K562 (cell line): ENCODE measurements at regions not wholly inside any gene's neighbourhood (a gene's known extent, or its start where the extent isn't known, plus 50 kb on each side); places are given as distances from the start of the nearest gene placed in this dataset.

Experiments used
- ATAC-seq: fragments of 200-7000 bp; cut with Tn5 transposase; 3 replicates; pipeline ENCODE4 v1.9.1; 2020; ENCODE audit warnings: moderate library complexity
- BruUV-seq: library from RNA; stranded (reverse); fragments of 400-500 nt; replicated peaks from 2 replicates; lab custom pipeline; 2021; lab: Mats Ljungman, UMichigan
- CTCF ChIA-PET: fragments of 300-600 bp; formaldehyde crosslinking; extraction: SDS; loops from one replicate; lab custom pipeline; 2021; ENCODE audit warnings: low intra/inter-chr PET ratio; lab: Yijun Ruan, JAX
- POLR2A ChIA-PET: fragments of 300-600, 350-650 bp; sonication (Branson Sonifier 250); formaldehyde crosslinking; extraction: SDS; loops from one replicate; lab custom pipeline; 2021; ENCODE audit warnings: antibody characterized with exemption, inconsistent platforms; lab: Yijun Ruan, JAX
- DNase-seq, 4 experiments: peaks; one replicate each; pipeline versions ENCODE4 v3.0.0 to v3.0.0-alpha.2; 2011 to 2018; ENCODE audit warnings: low spot score in 3 of 4, mixed read lengths in 3 of 4; ENCODE audit errors: extremely low read depth in 1 of 4
- FAIRE-seq: peaks from 2 replicates; lab custom pipeline; 2011; peaks lifted over from hg19 to GRCh38; lab: Jason Lieb, UNC
- H2AFZ ChIP-seq: 2 replicates; pipeline ENCODE4 v1.6.0; 2011; ENCODE audit warnings: low read depth, low read length, control low read depth, inconsistent platforms
- H3K27ac ChIP-seq: fragments of 200-600 bp; 3 replicates; pipeline ENCODE4 v1.8.0; 2011; ENCODE audit warnings: low read depth, mild to moderate bottlenecking, control low read depth, inconsistent platforms, low read length, moderate library complexity, mixed read lengths; ENCODE audit errors: extremely low read depth
- H3K27me3 ChIP-seq, 2 experiments: fragments of 300-600 bp in 1 of 2; 2 replicates in 1 of 2; 3 replicates in 1 of 2; pipeline versions ENCODE4 v1.6.0 to v1.8.0; 2011; ENCODE audit warnings: inconsistent platforms in 2 of 2, low read length in 2 of 2, mild to moderate bottlenecking in 1 of 2, mixed read lengths in 1 of 2, moderate library complexity in 1 of 2; ENCODE audit not compliant: control insufficient read depth in 2 of 2, insufficient read depth in 2 of 2
- H3K36me3 ChIP-seq: fragments of 300-600 bp; 3 replicates; pipeline ENCODE4 v1.8.0; 2011; ENCODE audit warnings: mild to moderate bottlenecking, low read length, inconsistent platforms; ENCODE audit not compliant: control insufficient read depth, insufficient read depth
- H3K4me1 ChIP-seq, 2 experiments: fragments of 200-600 bp in 1 of 2; replicated peaks in 1 of 2; 2 replicates in 1 of 2; 3 replicates in 1 of 2; pipeline versions ENCODE4 v1.5.1 to v1.8.0; 2011; ENCODE audit warnings: inconsistent platforms in 2 of 2, low read length in 2 of 2, mild to moderate bottlenecking in 1 of 2, mixed read lengths in 1 of 2, moderate library complexity in 1 of 2; ENCODE audit not compliant: control insufficient read depth in 2 of 2, insufficient read depth in 2 of 2
- H3K4me2 ChIP-seq: 2 replicates; pipeline ENCODE4 v1.6.1; 2011; ENCODE audit warnings: low read length, control low read depth, inconsistent platforms, mixed read lengths; ENCODE audit not compliant: insufficient read depth
- H3K4me3 ChIP-seq: fragments of 200-600 bp; sonication (generic), shearing (Covaris generic); 2 replicates; pipeline ENCODE4 v1.5.1; 2016; ENCODE audit warnings: control low read depth, inconsistent platforms
- H3K79me2 ChIP-seq: fragments of 200-600 bp; 3 replicates; pipeline ENCODE4 v1.8.0; 2011; ENCODE audit warnings: low read length, inconsistent platforms; ENCODE audit not compliant: control insufficient read depth, insufficient read depth
- H3K9ac ChIP-seq, 2 experiments: 2 replicates each; pipeline versions ENCODE4 v1.6.0 to v1.6.1; 2011; ENCODE audit warnings: low read depth in 2 of 2, low read length in 2 of 2, control low read depth in 1 of 2, inconsistent platforms in 1 of 2, mild to moderate bottlenecking in 1 of 2, mixed read lengths in 1 of 2; ENCODE audit not compliant: insufficient read depth in 1 of 2
- H3K9me1 ChIP-seq: one replicate; pipeline ENCODE4 v1.6.0; 2011; ENCODE audit warnings: inconsistent platforms, mild to moderate bottlenecking, low read length, moderate library complexity; ENCODE audit not compliant: control insufficient read depth, insufficient read depth
- H3K9me3 ChIP-seq: replicated peaks from 2 replicates; pipeline ENCODE4 v1.5.1; 2011; ENCODE audit warnings: low read depth, low read length, inconsistent platforms; ENCODE audit not compliant: control insufficient read depth, insufficient read depth
- H4K20me1 ChIP-seq: replicated peaks from 2 replicates; pipeline ENCODE4 v1.6.1; 2011; ENCODE audit warnings: low read length, inconsistent platforms, mixed read lengths; ENCODE audit not compliant: control insufficient read depth, insufficient read depth
- CC2D1A ChIP-seq: fragments of 450-650 bp; IDR thresholded peaks from 2 replicates; pipeline ENCODE4 v1.6.1; 2017; ENCODE audit warnings: mild to moderate bottlenecking
- CLOCK ChIP-seq: fragments of 250-450 bp; sonication (Bioruptor Pico); IDR thresholded peaks from 2 replicates; pipeline ENCODE4 v1.4.0; 2020; ENCODE audit warnings: mild to moderate bottlenecking, moderate library complexity, borderline replicate concordance
- FOXJ3 ChIP-seq: sonication (generic); formaldehyde crosslinking; IDR thresholded peaks from 2 replicates; pipeline ENCODE4 v1.4.0; 2020; ENCODE audit warnings: mild to moderate bottlenecking, missing genetic modification reagents
- ILK ChIP-seq: fragments of 450-650 bp; IDR thresholded peaks from 2 replicates; pipeline ENCODE4 v1.6.1; 2016; ENCODE audit warnings: missing genetic modification characterization, low read depth, mild to moderate bottlenecking, missing compliant biosample characterization, moderate library complexity, borderline replicate concordance
- MCM3 ChIP-seq: fragments of 450-650 bp; IDR thresholded peaks from 2 replicates; pipeline ENCODE4 v1.6.1; 2016
- NFYB ChIP-seq: IDR thresholded peaks from 2 replicates; pipeline ENCODE4 v1.6.1; 2011; ENCODE audit warnings: mild to moderate bottlenecking, moderate library complexity; ENCODE audit not compliant: insufficient read length; ENCODE audit errors: extremely low read depth
- POLR2B ChIP-seq: fragments of 450-650 bp; IDR thresholded peaks from 2 replicates; pipeline ENCODE4 v1.6.1; 2018; ENCODE audit warnings: low read depth; ENCODE audit not compliant: partially characterized antibody
- POU5F1 ChIP-seq: fragments of 150-350 bp; IDR thresholded peaks from 2 replicates; pipeline ENCODE4 v1.6.1; 2014; ENCODE audit warnings: borderline replicate concordance, low read length, low read depth, mild to moderate bottlenecking; ENCODE audit not compliant: partially characterized antibody
- ZNF124 ChIP-seq: sonication (generic); formaldehyde crosslinking; IDR thresholded peaks from 2 replicates; pipeline ENCODE4 v1.8.1; 2022; ENCODE audit warnings: missing genetic modification reagents
- ZNF431 ChIP-seq: sonication (generic); formaldehyde crosslinking; IDR thresholded peaks from 2 replicates; pipeline ENCODE4 v1.8.0; 2022; ENCODE audit warnings: mild to moderate bottlenecking, missing genetic modification reagents
- ZNF449 ChIP-seq: fragments of 250-450 bp; sonication (Bioruptor Pico); IDR thresholded peaks from 2 replicates; pipeline ENCODE4 v1.8.0; 2022; ENCODE audit warnings: moderate library complexity, mild to moderate bottlenecking, inconsistent platforms
- WGBS: fragments of 100-300 bp; shearing (Covaris generic); methylation state at CpG from one replicate; pipeline ENCODE4 v1.1.6; 2016; ENCODE audit warnings: low coverage, mixed read lengths; ENCODE audit not compliant: insufficient coverage; ENCODE audit errors: missing lambda C conversion rate; 5-methylcytosine and 5-hydroxymethylcytosine counted together
- in situ Hi-C: fragments of 300-500 bp; cut with MboI; formaldehyde crosslinking; loops from 4 replicates; pipeline ENCODE4 v1.15.0; 2018; ENCODE audit warnings: inconsistent platforms, mixed read lengths
- intact Hi-C: fragments of 100-400 bp; cut with micrococcal nuclease; formaldehyde crosslinking; loops from 2 replicates; pipeline ENCODE4 v1.14.2; 2022
- TF ChIP-seq, protein P1 (sequence below): fragments of 250-450 bp; sonication (Bioruptor Pico); IDR thresholded peaks from 2 replicates; pipeline ENCODE4 v1.8.0; 2021; ENCODE audit warnings: borderline replicate concordance, mild to moderate bottlenecking, moderate library complexity; ENCODE audit not compliant: poor library complexity, severe bottlenecking

DNA sequence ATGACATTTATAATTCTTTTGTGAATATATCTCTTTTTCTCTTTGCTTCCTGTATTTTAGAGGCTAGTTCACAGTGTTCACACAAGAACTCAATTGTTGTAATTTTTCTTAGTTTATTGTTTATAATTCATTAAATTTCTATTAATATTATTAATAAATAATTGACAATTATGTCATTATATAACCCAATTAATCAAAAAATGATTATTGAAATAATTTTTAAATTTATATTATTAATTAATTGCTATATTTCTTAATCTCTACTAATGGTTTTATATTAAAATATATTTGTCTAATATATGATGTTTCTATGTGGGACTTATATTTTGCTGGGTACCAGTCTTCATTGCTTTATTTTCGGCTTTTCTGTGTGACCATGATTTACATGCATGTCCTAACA, 618.4 kb downstream of the CDH9 start:
- Histone ChIP-seq H3K9ac (no peak overlapping the region), H3K9me3 (peaks cover 2% of the 10 kb centered on the region; the same call in 1 of the 2 replicates), H3K27me3 (no peaks in the 10 kb centered on the region), H3K4me3 (no peak overlapping the region), H3K9me1 (no peaks in the 10 kb centered on the region), H3K36me3 (no peaks in the 10 kb centered on the region), H3K4me1 (no peaks in the 10 kb centered on the region), H3K79me2 (no peaks in the 10 kb centered on the region), H2AFZ (no peak overlapping the region), H4K20me1 (no peaks in the 10 kb centered on the region), H3K27ac (no peak overlapping the region), H3K4me2 (no peak overlapping the region)
- in situ Hi-C loops: no loop called here
- CTCF ChIA-PET: no interaction called here
- BruUV-seq: no TSS peak
- FAIRE-seq (no peak), ATAC-seq (no peak), DNase-seq (no peak)
- POLR2A ChIA-PET: no interaction called here
- intact Hi-C loops: no loop called here
- TF ChIP-seq FOXJ3 (CRISPR knock-in tag): no peak
- TF ChIP-seq CLOCK: no peak
- WGBS: 0% methylated on average over 1 of the region's 1 CpG

GRCh38 chr5:26416911-26417310, 621.5 kb downstream of the CDH9 start:
- intact Hi-C loops: no loop called here
- Histone ChIP-seq H2AFZ (no peak overlapping the region), H3K27ac (no peak overlapping the region), H3K4me1 (no peaks in the 10 kb centered on the region), H3K9ac (no peak overlapping the region), H3K4me3 (no peak overlapping the region), H3K79me2 (no peaks in the 10 kb centered on the region), H3K9me3 (0 out of 2 replicates have a peak, but pooled peaks cover 2% of the 10 kb centered on the region), H3K36me3 (no peaks in the 10 kb centered on the region), H4K20me1 (no peaks in the 10 kb centered on the region), H3K9me1 (no peaks in the 10 kb centered on the region), H3K27me3 (no peaks in the 10 kb centered on the region), H3K4me2 (no peak overlapping the region)
- ATAC-seq: no peak
- no TSS peak for BruUV-seq
- CTCF ChIA-PET: no interaction called here
- POLR2A ChIA-PET: interaction anchor here (0.5 kb wide), 1 partner anchor 575 kb away, joined by 3 read pairs; no protein-coding TSS in a partner anchor
- DNase-seq: no peak
- WGBS: 2% methylated on average over 5 of the region's 5 CpGs
- in situ Hi-C loops: no loop called here
- no peak for FAIRE-seq
- no peak for TF ChIP-seq POU5F1
- TF ChIP-seq CC2D1A: no peak
- TF ChIP-seq ILK (tag): no peak
- TF ChIP-seq ZNF431 (CRISPR knock-in tag): no peak
- TF ChIP-seq ZNF124 (CRISPR knock-in tag): no peak
- TF ChIP-seq ZNF449: no peak
- TF ChIP-seq NFYB: no peak
- TF ChIP-seq MCM3: no peak
- no peak for TF ChIP-seq POLR2B
- TF ChIP-seq, protein P1, sequence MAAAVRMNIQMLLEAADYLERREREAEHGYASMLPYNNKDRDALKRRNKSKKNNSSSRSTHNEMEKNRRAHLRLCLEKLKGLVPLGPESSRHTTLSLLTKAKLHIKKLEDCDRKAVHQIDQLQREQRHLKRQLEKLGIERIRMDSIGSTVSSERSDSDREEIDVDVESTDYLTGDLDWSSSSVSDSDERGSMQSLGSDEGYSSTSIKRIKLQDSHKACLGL (CRISPR knock-in tag): no peak
